HepG2 (cell line): ENCODE measurements at regions not wholly inside any gene's neighbourhood (a gene's known extent, or its start where the extent isn't known, plus 50 kb on each side); places are given as distances from the start of the nearest gene placed in this dataset.

Experiments
- ATAC-seq: fragments of 200-7000 bp; cut with Tn5 transposase; 3 replicates; pipeline ENCODE4 v1.9.1; 2020; ENCODE audit warnings: mild to moderate bottlenecking, moderate library complexity
- BruUV-seq: library from RNA; stranded (reverse); fragments of 400-500 nt; replicated peaks from 2 replicates; lab custom pipeline; 2021; lab: Mats Ljungman, UMichigan
- CTCF ChIA-PET: fragments of 300-600 bp; formaldehyde crosslinking; extraction: SDS; loops from one replicate; lab custom pipeline; 2021; ENCODE audit warnings: low total read pairs, inconsistent platforms, low intra/inter-chr PET ratio; lab: Yijun Ruan, JAX
- POLR2A ChIA-PET: fragments of 350-600 bp; sonication (Branson Sonifier 250); formaldehyde crosslinking; loops from one replicate; lab custom pipeline; 2020; ENCODE audit warnings: antibody characterized with exemption, inconsistent platforms; lab: Yijun Ruan, JAX
- DNase-seq: peaks from one replicate; pipeline ENCODE4 v3.0.0-alpha.2; 2015; ENCODE audit warnings: low spot score
- FAIRE-seq: peaks from 3 replicates; lab custom pipeline; 2011; peaks lifted over from hg19 to GRCh38; lab: Jason Lieb, UNC
- H2AFZ ChIP-seq: one replicate; pipeline ENCODE4 v1.6.1; 2011; ENCODE audit warnings: low read length, inconsistent platforms
- H3K27ac ChIP-seq: fragments of 300-600 bp; 3 replicates; pipeline ENCODE4 v1.8.0; 2011; ENCODE audit warnings: mixed run types, mild to moderate bottlenecking, mixed read lengths, low read length, inconsistent platforms; ENCODE audit not compliant: insufficient read depth; ENCODE audit errors: extremely low read length
- H3K27me3 ChIP-seq, 2 experiments: fragments of 200-600 bp in 1 of 2; 2 replicates in 1 of 2; 3 replicates in 1 of 2; pipeline versions ENCODE4 v1.6.0 to v1.8.0; 2011; ENCODE audit warnings: low read length in 2 of 2, mild to moderate bottlenecking in 2 of 2, moderate library complexity in 2 of 2, inconsistent platforms in 1 of 2; ENCODE audit not compliant: insufficient read depth in 2 of 2, control insufficient read depth in 1 of 2
- H3K36me3 ChIP-seq, 2 experiments: fragments of 200-600 bp in 1 of 2; replicated peaks in 1 of 2; 2 replicates in 1 of 2; 3 replicates in 1 of 2; pipeline versions ENCODE4 v1.5.1 to v1.8.0; 2011; ENCODE audit warnings: low read length in 2 of 2, inconsistent platforms in 1 of 2; ENCODE audit not compliant: insufficient read depth in 2 of 2, control insufficient read depth in 1 of 2
- H3K4me1 ChIP-seq: 2 replicates; pipeline ENCODE4 v1.5.1; 2012; ENCODE audit warnings: low read length, inconsistent platforms; ENCODE audit not compliant: insufficient read depth
- H3K4me2 ChIP-seq: 2 replicates; pipeline ENCODE4 v1.6.0; 2011; ENCODE audit warnings: low read depth, low read length, inconsistent platforms
- H3K4me3 ChIP-seq, 3 experiments: fragments of 200-600 bp in 1 of 3; sonication (generic), shearing (Covaris generic) in 1 of 3; replicated peaks in 1 of 3; 2 replicates each; pipeline ENCODE4 v1.5.1; 2011 to 2016; ENCODE audit warnings: low read length in 3 of 3, inconsistent platforms in 2 of 3, low read depth in 2 of 3, mild to moderate bottlenecking in 2 of 3, control low read depth in 1 of 3, mixed read lengths in 1 of 3; ENCODE audit not compliant: insufficient read depth in 1 of 3
- H3K79me2 ChIP-seq: one replicate; pipeline ENCODE4 v1.6.1; 2011; ENCODE audit warnings: low read length, inconsistent platforms; ENCODE audit not compliant: insufficient read depth
- H3K9ac ChIP-seq: 2 replicates; pipeline ENCODE4 v1.6.0; 2011; ENCODE audit warnings: mild to moderate bottlenecking, low read depth, low read length, inconsistent platforms; ENCODE audit not compliant: insufficient read depth
- H3K9me3 ChIP-seq: 2 replicates; pipeline ENCODE4 v1.5.1; 2012; ENCODE audit warnings: mild to moderate bottlenecking, low read length
- H4K20me1 ChIP-seq: 2 replicates; pipeline ENCODE4 v1.6.0; 2011; ENCODE audit warnings: inconsistent platforms, mild to moderate bottlenecking, low read length, moderate library complexity; ENCODE audit not compliant: insufficient read depth
- DNMT1 ChIP-seq: sonication (generic); formaldehyde crosslinking; IDR thresholded peaks from 2 replicates; pipeline ENCODE4 v1.5.1; 2020; ENCODE audit warnings: mild to moderate bottlenecking, missing genetic modification reagents
- FOXK1 ChIP-seq: sonication (generic); formaldehyde crosslinking; IDR thresholded peaks from 2 replicates; pipeline ENCODE4 v1.4.0; 2020; ENCODE audit warnings: low read depth, missing genetic modification reagents, borderline replicate concordance
- MBNL3 ChIP-seq: fragments of 250-450 bp; sonication (Bioruptor Pico); conservative IDR thresholded peaks from 2 replicates; pipeline ENCODE4 v1.8.0; 2022; ENCODE audit warnings: mild to moderate bottlenecking, inconsistent platforms
- MED13 ChIP-seq: sonication (generic); formaldehyde crosslinking; IDR thresholded peaks from 2 replicates; pipeline ENCODE4 v1.5.0; 2020; ENCODE audit warnings: missing genetic modification reagents
- MED8 ChIP-seq: sonication (generic); formaldehyde crosslinking; IDR thresholded peaks from 2 replicates; pipeline ENCODE4 v1.8.1; 2023; ENCODE audit warnings: mild to moderate bottlenecking, missing genetic modification reagents; ENCODE audit not compliant: insufficient replicate concordance
- TOPORS ChIP-seq: sonication (generic); formaldehyde crosslinking; IDR thresholded peaks from 2 replicates; pipeline ENCODE4 v1.8.0; 2023; ENCODE audit warnings: mild to moderate bottlenecking, missing genetic modification reagents
- TP53 ChIP-seq: sonication (generic); formaldehyde crosslinking; conservative IDR thresholded peaks from 2 replicates; pipeline ENCODE4 v1.4.0; 2020; ENCODE audit warnings: missing genetic modification reagents
- ZFX ChIP-seq: sonication (generic); formaldehyde crosslinking; IDR thresholded peaks from 2 replicates; pipeline ENCODE4 v1.4.0; 2020; ENCODE audit warnings: mild to moderate bottlenecking, low read depth, missing genetic modification reagents, moderate library complexity
- ZNF230 ChIP-seq: sonication (generic); formaldehyde crosslinking; IDR thresholded peaks from 2 replicates; pipeline ENCODE4 v1.4.0; 2020; ENCODE audit warnings: mild to moderate bottlenecking, missing genetic modification reagents
- ZNF777 ChIP-seq: sonication (generic); formaldehyde crosslinking; IDR thresholded peaks from 2 replicates; pipeline ENCODE4 v1.4.0; 2020; ENCODE audit warnings: missing genetic modification reagents
- ZSCAN22 ChIP-seq: sonication (generic); formaldehyde crosslinking; IDR thresholded peaks from 2 replicates; pipeline ENCODE4 v1.4.0; 2020; ENCODE audit warnings: mild to moderate bottlenecking, missing genetic modification reagents
- WGBS: methylation state at CpG from one replicate; pipeline ENCODE4 v1.1.6; 2017; ENCODE audit warnings: low lambda C conversion rate; 5-methylcytosine and 5-hydroxymethylcytosine counted together
- in situ Hi-C: cut with HindIII; loops from 2 replicates; pipeline ENCODE4 v1.10.0; 2017; ENCODE audit warnings: low pct_unique_long_range_greater_than_20kb; ENCODE audit not compliant: extremely low pct_ligation_motif_present
- intact Hi-C: fragments of 100-400 bp; cut with micrococcal nuclease; formaldehyde crosslinking; loops from one replicate; pipeline ENCODE4 v1.10.0; 2022; ENCODE audit not compliant: unreplicated experiment
- TF ChIP-seq, protein P1 (sequence below): sonication (generic); formaldehyde crosslinking; IDR thresholded peaks from 2 replicates; pipeline ENCODE4 v1.4.0; 2020; ENCODE audit warnings: mild to moderate bottlenecking, missing genetic modification reagents
- TF ChIP-seq, protein P2 (sequence below): sonication (generic); formaldehyde crosslinking; IDR thresholded peaks from 2 replicates; pipeline ENCODE4 v1.8.1; 2023; ENCODE audit warnings: missing genetic modification reagents, mild to moderate bottlenecking, borderline replicate concordance
- TF ChIP-seq, protein P3 (sequence below): sonication (generic); formaldehyde crosslinking; IDR thresholded peaks from 2 replicates; pipeline ENCODE4 v1.4.0; 2020; ENCODE audit warnings: missing genetic modification reagents
- TF ChIP-seq, protein P4 (sequence below): sonication (generic); formaldehyde crosslinking; IDR thresholded peaks from 2 replicates; pipeline ENCODE4 v1.4.0; 2020; ENCODE audit warnings: low read depth, mild to moderate bottlenecking, missing genetic modification reagents
- TF ChIP-seq, protein P5 (sequence below): sonication (generic); formaldehyde crosslinking; IDR thresholded peaks from 2 replicates; pipeline ENCODE4 v1.8.1; 2023; ENCODE audit warnings: mild to moderate bottlenecking, missing genetic modification reagents
- TF ChIP-seq, protein P6 (sequence below): sonication (generic); formaldehyde crosslinking; IDR thresholded peaks from 2 replicates; pipeline ENCODE4 v1.4.0; 2020; ENCODE audit warnings: missing genetic modification reagents

DNA sequence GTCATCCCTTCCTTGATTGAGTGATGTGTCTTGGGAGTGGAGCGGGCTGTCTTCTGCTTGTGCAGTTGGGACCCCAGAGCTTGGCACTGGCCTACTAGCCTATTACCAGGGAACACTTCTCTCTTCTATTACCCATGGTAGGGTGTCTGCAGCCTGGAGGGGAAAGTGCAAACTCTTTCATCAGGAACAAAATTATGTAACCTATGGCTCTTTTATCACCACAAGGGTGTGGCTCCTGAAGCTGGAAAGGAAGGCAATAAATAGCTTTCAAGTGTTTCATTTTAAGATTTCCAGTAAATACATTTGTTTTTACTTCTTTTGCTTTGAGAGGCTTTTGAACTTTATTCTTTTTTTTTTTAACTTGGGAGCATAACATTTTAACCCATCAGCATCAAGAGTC lies 349.7 kb upstream of the FAR2 start (continued):
- TF ChIP-seq, protein P1, sequence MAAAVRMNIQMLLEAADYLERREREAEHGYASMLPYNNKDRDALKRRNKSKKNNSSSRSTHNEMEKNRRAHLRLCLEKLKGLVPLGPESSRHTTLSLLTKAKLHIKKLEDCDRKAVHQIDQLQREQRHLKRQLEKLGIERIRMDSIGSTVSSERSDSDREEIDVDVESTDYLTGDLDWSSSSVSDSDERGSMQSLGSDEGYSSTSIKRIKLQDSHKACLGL = no peak
- TF ChIP-seq ZNF777 (CRISPR knock-in tag) (no peak), MED8 (no peak)
- TF ChIP-seq, protein P2, sequence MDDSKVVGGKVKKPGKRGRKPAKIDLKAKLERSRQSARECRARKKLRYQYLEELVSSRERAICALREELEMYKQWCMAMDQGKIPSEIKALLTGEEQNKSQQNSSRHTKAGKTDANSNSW = no peak

DNA sequence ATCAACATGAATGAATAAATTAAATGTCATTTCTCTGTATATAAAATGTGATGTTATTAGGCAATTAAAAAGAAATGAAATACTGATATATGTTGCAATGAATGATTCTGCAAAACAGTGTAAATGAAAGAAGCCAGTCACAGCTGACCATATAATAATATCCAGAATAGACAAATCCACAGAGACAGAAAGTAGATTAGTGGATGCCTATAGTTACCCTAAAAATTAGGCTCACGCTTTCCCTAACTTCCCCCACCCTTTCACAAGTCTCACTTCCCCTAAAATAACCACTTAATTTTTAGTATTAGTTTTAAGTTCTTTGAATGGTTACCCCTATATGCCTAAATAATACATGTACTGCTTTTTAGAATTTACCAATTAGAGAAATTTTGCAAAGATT lies 348.9 kb upstream of the FAR2 start:
- no peak for FAIRE-seq
- intact Hi-C loops = no loop called here
- Histone ChIP-seq H4K20me1 (no peaks in the 10 kb centered on the region), H3K27me3 (no peaks in the 10 kb centered on the region), H3K4me3 (no peak overlapping the region), H3K79me2 (no peaks in the 10 kb centered on the region), H3K36me3 (no peaks in the 10 kb centered on the region), H3K9me3 (no peaks in the 10 kb centered on the region), H3K9ac (no peak overlapping the region), H3K27ac (no peak overlapping the region), H3K4me1 (no peaks in the 10 kb centered on the region), H2AFZ (no peak overlapping the region), H3K4me2 (no peak overlapping the region)
- in situ Hi-C loops = no loop called here
- no peak for ATAC-seq
- no peak for DNase-seq
- no TSS peak for BruUV-seq
- WGBS = 7% methylated on average over 1 of the region's 1 CpG
- POLR2A ChIA-PET = no interaction called here
- CTCF ChIA-PET = no interaction called here
- TF ChIP-seq MBNL3 (CRISPR knock-in tag) = no peak
- no peak for TF ChIP-seq DNMT1 (CRISPR knock-in tag)
- no peak for TF ChIP-seq FOXK1 (CRISPR knock-in tag)
- no peak for TF ChIP-seq TP53 (CRISPR knock-in tag)
- TF ChIP-seq, protein P3, sequence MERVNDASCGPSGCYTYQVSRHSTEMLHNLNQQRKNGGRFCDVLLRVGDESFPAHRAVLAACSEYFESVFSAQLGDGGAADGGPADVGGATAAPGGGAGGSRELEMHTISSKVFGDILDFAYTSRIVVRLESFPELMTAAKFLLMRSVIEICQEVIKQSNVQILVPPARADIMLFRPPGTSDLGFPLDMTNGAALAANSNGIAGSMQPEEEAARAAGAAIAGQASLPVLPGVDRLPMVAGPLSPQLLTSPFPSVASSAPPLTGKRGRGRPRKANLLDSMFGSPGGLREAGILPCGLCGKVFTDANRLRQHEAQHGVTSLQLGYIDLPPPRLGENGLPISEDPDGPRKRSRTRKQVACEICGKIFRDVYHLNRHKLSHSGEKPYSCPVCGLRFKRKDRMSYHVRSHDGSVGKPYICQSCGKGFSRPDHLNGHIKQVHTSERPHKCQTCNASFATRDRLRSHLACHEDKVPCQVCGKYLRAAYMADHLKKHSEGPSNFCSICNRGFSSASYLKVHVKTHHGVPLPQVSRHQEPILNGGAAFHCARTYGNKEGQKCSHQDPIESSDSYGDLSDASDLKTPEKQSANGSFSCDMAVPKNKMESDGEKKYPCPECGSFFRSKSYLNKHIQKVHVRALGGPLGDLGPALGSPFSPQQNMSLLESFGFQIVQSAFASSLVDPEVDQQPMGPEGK = no peak
- TF ChIP-seq, protein P4, sequence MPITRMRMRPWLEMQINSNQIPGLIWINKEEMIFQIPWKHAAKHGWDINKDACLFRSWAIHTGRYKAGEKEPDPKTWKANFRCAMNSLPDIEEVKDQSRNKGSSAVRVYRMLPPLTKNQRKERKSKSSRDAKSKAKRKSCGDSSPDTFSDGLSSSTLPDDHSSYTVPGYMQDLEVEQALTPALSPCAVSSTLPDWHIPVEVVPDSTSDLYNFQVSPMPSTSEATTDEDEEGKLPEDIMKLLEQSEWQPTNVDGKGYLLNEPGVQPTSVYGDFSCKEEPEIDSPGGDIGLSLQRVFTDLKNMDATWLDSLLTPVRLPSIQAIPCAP = no peak
- no peak for TF ChIP-seq ZNF230
- TF ChIP-seq TOPORS = no peak
- no peak for TF ChIP-seq ZFX (CRISPR knock-in tag)
- TF ChIP-seq, protein P5, sequence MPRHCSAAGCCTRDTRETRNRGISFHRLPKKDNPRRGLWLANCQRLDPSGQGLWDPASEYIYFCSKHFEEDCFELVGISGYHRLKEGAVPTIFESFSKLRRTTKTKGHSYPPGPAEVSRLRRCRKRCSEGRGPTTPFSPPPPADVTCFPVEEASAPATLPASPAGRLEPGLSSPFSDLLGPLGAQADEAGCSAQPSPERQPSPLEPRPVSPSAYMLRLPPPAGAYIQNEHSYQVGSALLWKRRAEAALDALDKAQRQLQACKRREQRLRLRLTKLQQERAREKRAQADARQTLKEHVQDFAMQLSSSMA (CRISPR knock-in tag) = no peak
- no peak for TF ChIP-seq MED13 (CRISPR knock-in tag)
- no peak for TF ChIP-seq ZSCAN22
- TF ChIP-seq, protein P6, sequence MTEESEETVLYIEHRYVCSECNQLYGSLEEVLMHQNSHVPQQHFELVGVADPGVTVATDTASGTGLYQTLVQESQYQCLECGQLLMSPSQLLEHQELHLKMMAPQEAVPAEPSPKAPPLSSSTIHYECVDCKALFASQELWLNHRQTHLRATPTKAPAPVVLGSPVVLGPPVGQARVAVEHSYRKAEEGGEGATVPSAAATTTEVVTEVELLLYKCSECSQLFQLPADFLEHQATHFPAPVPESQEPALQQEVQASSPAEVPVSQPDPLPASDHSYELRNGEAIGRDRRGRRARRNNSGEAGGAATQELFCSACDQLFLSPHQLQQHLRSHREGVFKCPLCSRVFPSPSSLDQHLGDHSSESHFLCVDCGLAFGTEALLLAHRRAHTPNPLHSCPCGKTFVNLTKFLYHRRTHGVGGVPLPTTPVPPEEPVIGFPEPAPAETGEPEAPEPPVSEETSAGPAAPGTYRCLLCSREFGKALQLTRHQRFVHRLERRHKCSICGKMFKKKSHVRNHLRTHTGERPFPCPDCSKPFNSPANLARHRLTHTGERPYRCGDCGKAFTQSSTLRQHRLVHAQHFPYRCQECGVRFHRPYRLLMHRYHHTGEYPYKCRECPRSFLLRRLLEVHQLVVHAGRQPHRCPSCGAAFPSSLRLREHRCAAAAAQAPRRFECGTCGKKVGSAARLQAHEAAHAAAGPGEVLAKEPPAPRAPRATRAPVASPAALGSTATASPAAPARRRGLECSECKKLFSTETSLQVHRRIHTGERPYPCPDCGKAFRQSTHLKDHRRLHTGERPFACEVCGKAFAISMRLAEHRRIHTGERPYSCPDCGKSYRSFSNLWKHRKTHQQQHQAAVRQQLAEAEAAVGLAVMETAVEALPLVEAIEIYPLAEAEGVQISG (CRISPR knock-in tag) = no peak
